ENCODE measurements at regions not wholly inside any gene's neighbourhood (a gene's known extent, or its start where the extent isn't known, plus 50 kb on each side); places are given as distances from the start of the nearest gene placed in this dataset.
"Not testable (repeated sequence)": the region's sequence is repeated elsewhere in the genome, so short reads cannot be mapped to it uniquely, and the experiment has no call there.

GRCh38 chr3:33957176-33957575, 158.7 kb downstream of the PDCD6IP start:
- DNase-seq = no peak

DNA sequence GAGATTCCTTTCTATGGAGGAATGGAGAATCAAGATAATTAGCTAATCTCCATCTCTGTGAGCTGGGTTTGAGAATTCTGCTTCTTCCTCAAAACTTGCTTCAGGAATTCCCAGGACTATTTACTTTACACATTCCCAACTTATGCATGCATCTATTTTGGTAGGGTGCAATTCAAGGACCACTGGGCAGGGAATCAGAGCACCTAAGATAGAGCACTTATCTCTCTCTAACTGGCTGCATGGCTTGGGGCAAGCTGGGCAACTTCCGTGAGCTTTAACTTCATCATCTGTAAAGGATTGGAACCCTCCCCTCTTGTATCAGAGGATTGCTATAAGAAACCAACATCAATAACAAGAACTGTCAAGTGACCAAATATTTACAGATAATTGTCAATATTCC, 160.2 kb downstream of the PDCD6IP start:
- no peak for DNase-seq

DNA sequence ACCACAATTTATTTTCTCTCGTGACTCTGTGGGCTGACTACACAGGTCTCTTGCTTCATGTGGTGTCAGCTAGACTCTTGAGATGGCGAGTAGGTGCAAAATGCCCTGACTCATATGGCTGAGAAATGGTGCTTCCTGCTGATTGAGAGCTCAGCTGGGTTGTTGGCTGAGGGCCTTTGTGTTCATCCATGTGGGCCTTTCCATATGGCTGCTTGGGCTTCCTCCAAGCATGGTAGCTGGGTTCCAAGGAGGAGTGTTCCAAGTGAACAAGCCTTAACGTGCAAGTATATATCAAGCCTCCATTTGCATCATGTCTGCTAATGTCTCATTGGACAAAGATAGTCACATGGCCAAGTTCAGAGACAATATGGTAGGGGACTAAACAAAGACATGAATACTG, 164.0 kb downstream of the PDCD6IP start:
- DNase-seq = no peak

DNA sequence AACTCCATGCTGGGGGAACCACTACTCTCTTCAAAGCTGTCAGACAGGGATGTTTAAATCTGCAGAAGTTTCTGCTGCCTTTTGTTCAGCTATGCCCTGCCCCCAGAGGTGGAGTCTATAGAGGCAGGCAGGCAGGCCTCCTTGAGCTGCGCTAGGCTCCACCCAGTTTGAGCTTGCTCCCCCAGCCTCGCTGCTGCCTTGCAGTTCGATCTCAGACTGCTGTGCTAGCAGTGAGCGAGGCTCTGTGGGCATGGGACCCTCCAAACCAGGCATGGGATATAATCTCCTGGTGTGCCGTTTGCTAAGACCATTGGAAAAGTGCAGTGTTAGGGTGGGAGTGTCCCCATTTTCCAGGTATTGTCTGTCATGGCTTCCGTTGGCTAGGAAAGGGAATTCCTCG, 171.8 kb downstream of the PDCD6IP start:
- DNase-seq = not testable (repeated sequence)

DNA sequence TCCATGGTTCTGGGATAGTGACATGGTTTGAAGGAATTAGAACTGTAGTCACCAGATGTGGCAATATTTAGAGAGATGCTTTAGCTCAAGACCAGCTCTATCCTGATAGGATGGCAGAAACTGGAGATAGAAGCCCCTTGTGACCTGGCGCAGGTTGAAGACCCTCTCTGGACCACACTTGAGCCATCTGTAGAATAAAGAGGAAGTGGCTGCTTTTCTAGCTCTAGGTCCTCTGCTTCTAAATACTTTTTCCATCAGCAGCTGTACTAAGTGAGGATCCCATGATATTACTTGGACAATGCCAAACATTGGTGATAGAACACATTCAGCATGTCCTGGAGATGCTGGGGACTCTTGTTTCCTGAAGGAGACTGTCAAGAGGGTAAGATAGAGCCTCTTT, 172.6 kb downstream of the PDCD6IP start:
- DNase-seq = no peak

- DNase-seq = no peak
Measured at GRCh38 chr3:33975463-33975862, 177.0 kb downstream of the PDCD6IP start.

DNA sequence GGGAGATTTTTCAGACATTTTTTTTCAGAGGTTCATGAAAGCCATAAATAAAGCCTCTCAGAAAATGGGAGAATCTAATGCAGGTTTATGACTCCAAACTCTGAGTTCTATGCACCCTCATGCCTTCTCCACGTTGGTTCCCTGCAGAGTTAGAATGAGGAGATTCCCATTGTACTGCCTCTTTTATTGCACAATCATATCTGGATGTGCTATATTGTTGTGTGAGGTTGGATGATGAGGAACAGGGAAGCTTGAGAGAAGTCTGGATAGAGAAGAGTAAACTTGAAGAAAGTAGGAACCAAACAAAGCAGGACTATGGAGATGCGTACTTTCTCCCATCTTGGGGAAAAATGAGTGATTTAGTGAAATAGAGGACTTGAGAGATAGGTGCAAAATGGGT, 178.8 kb downstream of the PDCD6IP start:
- DNase-seq = no peak

GRCh38 chr3:33980252-33980651, 181.8 kb downstream of the PDCD6IP start:
- DNase-seq = peak; percentile 1

DNA sequence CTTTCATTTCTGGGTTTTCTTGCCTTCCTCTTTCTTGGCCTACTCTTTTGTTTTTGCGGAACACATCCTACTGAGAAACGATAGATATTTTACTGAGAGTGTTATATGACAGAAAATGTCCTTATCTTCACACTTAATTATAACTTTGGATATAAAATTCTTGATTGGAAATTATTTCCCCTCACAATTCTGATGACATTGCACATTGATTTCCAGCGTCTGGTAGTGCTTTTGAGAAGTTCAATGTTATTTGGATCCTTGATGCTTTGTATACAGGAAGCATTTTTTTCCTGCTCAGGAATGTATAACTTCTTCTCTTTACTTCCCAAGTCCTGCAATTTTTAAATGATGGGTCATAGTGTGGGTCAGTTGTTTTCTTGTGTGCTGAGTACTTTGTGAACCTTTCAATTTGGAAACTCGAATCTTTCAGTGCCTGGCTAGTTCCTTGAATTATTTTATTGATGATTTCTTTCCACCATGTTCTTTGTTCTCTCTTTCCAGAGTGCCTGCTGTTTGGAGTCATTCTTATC, 183.9 kb downstream of the PDCD6IP start:
- no peak for DNase-seq

GRCh38 chr3:33982949-33983348, 184.5 kb downstream of the PDCD6IP start:
- DNase-seq = not testable (repeated sequence)

DNA sequence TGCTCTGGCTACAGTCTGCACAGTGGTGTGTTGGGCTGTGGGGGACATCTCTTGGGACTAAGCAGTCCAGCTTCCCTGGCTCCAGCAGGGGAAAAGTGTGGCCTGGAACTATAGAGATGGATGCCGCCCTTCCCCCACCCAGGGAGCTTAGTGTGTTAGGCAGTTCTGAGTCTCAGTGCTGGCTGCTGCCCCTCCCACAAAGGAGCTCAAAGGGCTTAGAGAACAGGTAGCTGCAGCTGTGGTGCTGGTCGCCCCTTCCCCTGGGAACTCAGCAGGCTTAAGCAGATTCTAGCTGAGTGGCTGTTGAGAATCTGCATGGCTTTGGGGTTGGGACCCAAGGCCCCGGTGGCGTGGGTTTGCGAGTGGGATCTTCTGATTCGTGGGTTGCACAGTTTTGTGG, 190.8 kb downstream of the PDCD6IP start:
- DNase-seq = no peak

GRCh38 chr3:33991673-33992072, 193.2 kb downstream of the PDCD6IP start:
- DNase-seq = no peak

GRCh38 chr3:33993631-33994030, 195.2 kb downstream of the PDCD6IP start:
- DNase-seq = no peak

- DNase-seq = no peak
Measured at GRCh38 chr3:33994568-33994967, 196.1 kb downstream of the PDCD6IP start.

DNA sequence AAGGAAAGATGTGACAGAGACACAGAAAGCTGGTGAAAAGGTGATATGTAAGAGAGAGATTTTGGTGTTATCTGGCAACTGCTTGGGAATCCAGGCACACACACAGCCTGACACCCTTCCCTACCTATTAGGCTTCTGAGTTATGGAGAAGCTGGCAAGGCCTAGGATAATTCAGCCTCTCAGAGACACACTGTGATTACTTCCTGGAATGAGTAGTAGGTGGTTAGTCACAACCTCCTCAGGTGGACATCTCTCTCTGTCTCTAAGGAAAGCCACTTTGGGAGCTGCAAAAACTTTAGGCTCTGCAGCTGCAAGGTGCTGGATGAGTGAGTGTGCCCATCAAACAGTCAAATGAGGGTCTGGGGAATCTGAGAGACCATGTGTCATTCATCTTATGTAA, 201.9 kb downstream of the PDCD6IP start:
- DNase-seq = no peak

GRCh38 chr3:34001022-34001421, 202.6 kb downstream of the PDCD6IP start:
- DNase-seq = no peak

- DNase-seq = no peak
Measured at GRCh38 chr3:34001990-34002389, 203.6 kb downstream of the PDCD6IP start.

DNA sequence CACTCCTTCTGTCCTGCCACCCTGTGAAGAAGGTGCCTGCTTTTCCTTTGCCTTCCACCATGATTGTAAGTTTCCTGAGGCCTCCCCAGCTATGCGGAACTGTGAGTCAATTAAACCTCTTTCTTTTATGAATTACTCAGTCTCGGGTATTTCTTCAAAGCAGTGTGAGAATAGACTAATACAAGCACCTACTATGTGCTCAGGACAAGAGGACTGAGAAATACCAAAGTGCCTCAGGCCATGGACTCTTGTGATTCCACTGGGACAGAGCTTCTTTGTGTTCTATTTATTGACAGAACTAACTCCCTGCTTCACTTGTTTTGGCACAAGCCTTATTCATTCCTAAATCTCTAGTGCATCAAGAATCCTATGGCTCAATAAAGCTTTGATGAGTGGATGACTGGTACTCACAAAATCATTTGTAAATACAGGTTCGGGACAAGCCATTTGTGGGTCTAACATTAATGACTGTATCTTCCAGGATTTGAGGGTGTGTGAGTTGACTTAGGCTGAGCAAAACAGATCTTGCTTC, 204.2 kb downstream of the PDCD6IP start:
- DNase-seq = no peak

DNA sequence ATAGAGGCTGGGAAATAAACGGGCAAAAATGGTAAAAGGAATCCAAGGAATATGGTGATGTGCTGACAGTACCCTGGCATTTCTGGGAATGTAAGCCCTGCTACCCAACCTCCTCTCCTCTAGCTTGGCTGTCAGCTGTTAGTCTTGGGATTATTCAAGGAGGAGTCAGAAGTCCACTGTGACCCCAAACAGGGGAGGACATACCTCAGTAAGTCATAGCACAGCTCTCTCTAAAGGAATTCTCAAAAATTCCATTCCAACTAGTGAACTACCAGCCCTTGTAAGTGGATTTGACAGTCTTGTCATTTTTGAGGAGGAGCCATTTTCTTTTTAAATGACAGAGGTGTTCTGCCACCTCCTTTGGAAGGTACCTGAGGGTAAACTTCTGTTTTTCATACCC, 207.5 kb downstream of the PDCD6IP start:
- no peak for DNase-seq

DNA sequence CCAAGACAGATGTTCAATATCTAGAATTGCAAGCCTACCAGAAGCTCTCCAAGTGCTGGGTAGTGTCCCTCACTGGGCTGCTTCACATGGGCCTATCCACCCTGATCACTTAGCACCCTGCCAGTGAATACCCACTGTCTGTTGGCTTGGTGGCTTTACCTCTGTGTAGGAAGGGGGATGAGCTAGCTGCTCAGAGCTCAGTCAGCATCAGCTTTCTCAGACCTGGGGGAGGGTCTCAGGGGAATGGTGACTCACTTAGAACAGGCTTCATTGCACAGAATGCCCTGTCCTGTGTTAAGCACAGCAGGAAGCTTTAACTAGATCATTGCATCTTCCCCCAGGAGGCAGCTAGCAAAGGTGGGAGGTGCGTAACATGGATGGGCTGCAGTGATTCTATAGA, 209.8 kb downstream of the PDCD6IP start:
- DNase-seq = no peak

GRCh38 chr3:34008836-34009809, 210.7 kb downstream of the PDCD6IP start:
- no peak for DNase-seq

DNA sequence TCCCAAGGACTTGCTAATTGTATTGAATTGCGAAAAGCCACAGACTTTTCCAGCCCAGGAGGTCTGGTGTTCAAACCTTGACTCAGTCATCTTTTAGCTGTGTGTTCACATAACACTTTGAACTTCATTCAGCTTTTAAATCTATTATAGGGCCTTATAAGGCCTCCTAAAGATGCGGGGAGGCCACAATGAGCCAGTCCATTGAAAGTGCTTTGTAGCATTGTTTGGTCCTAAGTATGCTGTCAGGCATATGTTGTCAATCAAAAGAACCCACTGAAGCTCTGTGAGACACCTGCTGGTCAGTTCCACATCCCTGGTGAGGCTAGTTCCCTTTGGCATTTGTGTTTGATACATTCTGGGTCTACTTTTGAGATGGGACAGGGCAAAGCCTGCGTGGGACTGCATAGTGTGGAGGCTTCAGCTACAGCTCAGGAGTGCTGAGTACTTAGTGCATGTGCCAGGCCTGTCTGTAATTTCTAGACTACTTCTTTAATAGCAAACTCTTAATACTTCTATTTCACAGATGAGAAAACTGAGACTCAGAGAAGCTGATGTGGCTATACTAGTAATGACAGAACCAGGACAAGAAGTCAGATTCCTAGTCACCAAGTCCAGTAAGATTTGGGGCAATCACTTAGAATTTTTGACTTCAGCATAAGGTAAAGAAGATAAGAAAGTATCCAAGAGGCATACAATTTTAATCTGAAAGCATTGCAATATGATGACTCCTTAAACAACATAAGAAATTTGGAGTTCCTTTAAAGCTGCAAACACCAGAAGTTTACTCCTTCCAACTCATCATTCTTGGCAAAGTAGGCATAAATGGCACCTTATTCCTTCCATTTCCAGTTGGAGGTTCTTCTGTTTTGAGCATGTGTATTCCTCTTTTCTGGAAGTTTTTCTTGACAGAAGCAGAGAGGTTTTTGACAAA, 213.0 kb downstream of the PDCD6IP start:
- DNase-seq = no peak

DNA sequence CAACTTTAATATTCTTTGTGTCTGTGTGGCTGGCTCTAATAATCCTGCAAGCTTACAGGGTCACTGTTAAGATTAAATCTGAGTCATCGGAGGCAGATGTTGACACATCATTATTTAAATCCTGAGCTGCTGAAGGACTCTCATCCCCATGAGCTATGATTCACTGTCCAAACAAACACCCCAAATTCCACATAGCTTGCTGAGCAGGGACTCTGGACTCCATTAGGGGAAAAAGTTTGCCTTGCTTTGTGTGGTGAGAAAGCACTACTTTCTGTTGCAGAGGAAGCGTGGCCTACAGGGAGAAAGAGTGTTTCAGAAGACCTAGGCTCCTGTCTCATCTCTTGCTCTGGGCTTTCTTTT, 213.7 kb downstream of the PDCD6IP start:
- no peak for DNase-seq
